ENCODE measurements at regions not wholly inside any gene's neighbourhood (a gene's known extent, or its start where the extent isn't known, plus 50 kb on each side); places are given as distances from the start of the nearest gene placed in this dataset.
A peak's percentile ranks its signal among the peaks of the same experiment; 100 is the strongest.

DNA sequence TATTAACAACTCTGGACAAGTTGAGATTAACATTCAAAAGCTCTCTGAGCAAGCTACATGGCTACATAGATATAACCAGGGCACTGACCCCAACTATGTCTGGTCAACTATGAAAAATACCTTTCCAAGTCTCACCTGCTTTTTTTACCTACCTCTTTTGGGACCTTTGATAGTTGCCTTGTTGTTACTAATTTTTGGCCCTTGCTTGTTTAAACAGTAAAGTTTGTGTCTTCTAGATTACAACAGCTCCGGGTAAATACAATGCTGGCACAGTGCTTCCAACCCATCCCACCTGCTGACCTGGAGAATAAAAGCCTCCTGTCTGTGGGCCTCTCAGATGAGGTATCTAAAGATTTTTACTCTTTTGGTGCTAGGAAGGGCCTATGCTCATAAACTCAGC, 1036.6 kb downstream of the NAALADL2 start:
- Histone ChIP-seq H3K27me3 (ENCODE audit: control insufficient read depth, insufficient read depth, low read length) (no peaks in the 10 kb centered on the region), H3K4me1 (ENCODE audit: control insufficient read depth, insufficient read depth, low read length) (no peaks in the 10 kb centered on the region), H3K4me3 (ENCODE audit: low read length) (no peak overlapping the region), H3K27ac (ENCODE audit: low read length) (no peak overlapping the region), H3K36me3 (ENCODE audit: control insufficient read depth, insufficient read depth, low read length) (no peaks in the 10 kb centered on the region), H3K9me3 (replicated peaks; ENCODE audit: control insufficient read depth, low read depth, low read length) (no peaks in the 10 kb centered on the region)
- WGBS (ENCODE audit: insufficient coverage): no CpG with 5 or more reads among the region's 1 CpG
- no peak for DNase-seq

DNA sequence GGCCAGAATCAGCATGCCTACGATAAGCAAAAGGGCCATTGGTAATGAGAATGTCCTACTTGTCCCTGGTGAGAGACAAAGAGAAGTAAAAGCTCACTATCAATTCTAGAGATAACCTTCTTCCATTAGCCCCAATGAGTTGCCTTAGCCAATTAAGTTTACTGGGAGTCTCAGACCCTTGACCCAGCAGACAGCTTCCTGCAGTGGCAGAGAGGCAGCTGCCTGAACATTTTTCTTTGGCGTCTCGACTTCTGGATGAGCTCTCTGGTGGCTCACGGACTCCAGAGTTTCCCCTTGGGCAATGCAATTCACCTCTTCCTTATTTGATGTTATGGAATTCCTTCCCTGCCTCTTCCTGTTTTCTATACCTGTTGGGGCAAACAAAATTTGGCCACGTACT, 1034.4 kb downstream of the NAALADL2 start:
- DNase-seq: no peak
- H3K4me3 ChIP-seq (ENCODE audit: low read length): no peak overlapping the region
- H3K27me3 ChIP-seq (ENCODE audit: control insufficient read depth, insufficient read depth, low read length): no peaks in the 10 kb centered on the region
- H3K36me3 ChIP-seq (ENCODE audit: control insufficient read depth, insufficient read depth, low read length): no peaks in the 10 kb centered on the region
- no peak overlapping the region for H3K27ac ChIP-seq (ENCODE audit: low read length)
- 100% methylated on average over 2 of the region's 5 CpGs for WGBS (ENCODE audit: insufficient coverage)
- H3K4me1 ChIP-seq (ENCODE audit: control insufficient read depth, insufficient read depth, low read length): no peaks in the 10 kb centered on the region
- H3K9me3 ChIP-seq (replicated peaks; ENCODE audit: control insufficient read depth, low read depth, low read length): no peaks in the 10 kb centered on the region

DNA sequence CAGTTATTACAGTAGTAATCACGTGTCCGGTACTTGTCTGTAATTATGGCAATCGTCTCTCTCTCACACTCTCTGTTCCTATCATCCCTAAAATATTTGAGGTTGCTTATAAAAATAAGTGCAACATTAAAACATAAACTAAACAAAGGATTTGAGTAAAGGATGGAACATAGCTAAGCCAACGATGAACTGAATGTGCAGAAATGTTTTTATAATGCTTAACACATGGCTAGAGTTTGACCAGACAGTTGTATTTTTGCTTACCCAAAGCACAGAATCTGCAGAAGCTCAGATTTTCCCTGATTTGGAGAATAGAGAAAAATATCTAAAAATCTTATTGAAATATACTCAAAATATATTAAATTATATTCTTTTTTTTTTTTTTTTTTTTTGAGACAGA, 1030.9 kb downstream of the NAALADL2 start:
- DNase-seq: peak; percentile 52

GRCh38 chr3:175885231-175885766, 1026.2 kb downstream of the NAALADL2 start:
- Histone ChIP-seq H3K9me3 (replicated peaks; ENCODE audit: control insufficient read depth, low read depth, low read length) (no peaks in the 10 kb centered on the region), H3K27ac (ENCODE audit: low read length) (no peak overlapping the region), H3K36me3 (ENCODE audit: control insufficient read depth, insufficient read depth, low read length) (no peaks in the 10 kb centered on the region), H3K4me1 (ENCODE audit: control insufficient read depth, insufficient read depth, low read length) (no peaks in the 10 kb centered on the region), H3K4me3 (ENCODE audit: low read length) (no peak overlapping the region), H3K27me3 (ENCODE audit: control insufficient read depth, insufficient read depth, low read length) (no peaks in the 10 kb centered on the region)
- peak; percentile 38 for DNase-seq
- WGBS (ENCODE audit: insufficient coverage): 52% methylated on average over 7 of the region's 10 CpGs

More for the DNA sequence above, 1030.9 kb downstream of the NAALADL2 start:
- Histone ChIP-seq H3K27me3 (ENCODE audit: control insufficient read depth, insufficient read depth, low read length) (no peaks in the 10 kb centered on the region), H3K9me3 (replicated peaks; ENCODE audit: control insufficient read depth, low read depth, low read length) (no peaks in the 10 kb centered on the region), H3K36me3 (ENCODE audit: control insufficient read depth, insufficient read depth, low read length) (no peaks in the 10 kb centered on the region), H3K27ac (ENCODE audit: low read length) (no peak overlapping the region), H3K4me3 (ENCODE audit: low read length) (no peak overlapping the region), H3K4me1 (ENCODE audit: control insufficient read depth, insufficient read depth, low read length) (no peaks in the 10 kb centered on the region)
- no CpG with 5 or more reads among the region's 4 CpGs for WGBS (ENCODE audit: insufficient coverage)

- WGBS (ENCODE audit: insufficient coverage): 65% methylated on average over 2 of the region's 2 CpGs
- no peaks in the 10 kb centered on the region for H3K4me1 ChIP-seq (ENCODE audit: control insufficient read depth, insufficient read depth, low read length)
- DNase-seq: peak; percentile 48
- no peak overlapping the region for H3K27ac ChIP-seq (ENCODE audit: low read length)
- no peak overlapping the region for H3K4me3 ChIP-seq (ENCODE audit: low read length)
- no peaks in the 10 kb centered on the region for H3K36me3 ChIP-seq (ENCODE audit: control insufficient read depth, insufficient read depth, low read length)
- no peaks in the 10 kb centered on the region for H3K9me3 ChIP-seq (replicated peaks; ENCODE audit: control insufficient read depth, low read depth, low read length)
- H3K27me3 ChIP-seq (ENCODE audit: control insufficient read depth, insufficient read depth, low read length): no peaks in the 10 kb centered on the region
Observed at GRCh38 chr3:175879417-175879816, 1020.3 kb downstream of the NAALADL2 start.

DNA sequence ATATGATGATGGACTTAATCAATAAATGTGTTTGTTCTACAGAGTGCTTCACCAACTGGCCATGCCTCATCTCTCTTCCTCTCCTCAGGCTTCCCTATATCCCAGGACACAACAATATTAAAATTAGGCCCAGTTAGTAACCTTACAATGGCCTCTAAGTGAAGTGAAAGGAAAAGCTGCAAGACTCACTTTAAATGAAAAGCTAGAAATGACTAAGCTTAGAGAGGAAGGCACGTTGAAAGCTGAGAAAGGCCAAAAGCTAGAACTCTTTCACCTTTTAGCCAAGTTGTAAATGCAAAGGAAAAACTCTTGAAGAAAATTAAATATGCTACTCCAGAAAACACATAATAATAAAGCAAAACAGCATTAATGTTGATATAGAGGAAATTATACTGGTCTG, 1010.3 kb downstream of the NAALADL2 start:
- no CpG with 5 or more reads among the region's 1 CpG for WGBS (ENCODE audit: insufficient coverage)
- no peaks in the 10 kb centered on the region for H3K36me3 ChIP-seq (ENCODE audit: control insufficient read depth, insufficient read depth, low read length)
- no peaks in the 10 kb centered on the region for H3K9me3 ChIP-seq (replicated peaks; ENCODE audit: control insufficient read depth, low read depth, low read length)
- no peaks in the 10 kb centered on the region for H3K27me3 ChIP-seq (ENCODE audit: control insufficient read depth, insufficient read depth, low read length)
- peak overlapping the region; percentile 26 for H3K27ac ChIP-seq (ENCODE audit: low read length)
- peak; percentile 51 for DNase-seq
- H3K4me3 ChIP-seq (ENCODE audit: low read length): no peak overlapping the region
- no peaks in the 10 kb centered on the region for H3K4me1 ChIP-seq (ENCODE audit: control insufficient read depth, insufficient read depth, low read length)

DNA sequence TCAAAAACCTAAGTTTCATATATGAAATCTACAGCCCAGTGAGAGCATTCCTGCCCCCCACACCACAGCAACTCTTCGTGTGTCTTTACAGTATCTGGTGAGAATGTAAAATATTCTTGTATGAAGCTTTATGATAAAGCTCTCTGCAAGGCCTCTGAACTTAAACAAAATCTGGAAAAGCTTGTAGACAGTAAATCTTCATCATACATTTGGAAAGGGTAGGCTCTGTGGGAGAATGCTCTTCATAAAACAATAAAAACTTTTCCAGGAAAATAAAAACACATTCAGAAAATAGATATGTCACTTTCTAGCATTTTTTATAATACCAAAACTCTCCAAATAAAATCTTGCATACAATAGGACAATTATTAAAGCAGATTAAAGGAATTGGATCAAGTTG, 1009.5 kb downstream of the NAALADL2 start:
- DNase-seq: peak; percentile 73
- no CpG with 5 or more reads among the region's 1 CpG for whole genome bisulfite sequencing (ENCODE audit: insufficient coverage)
- no peaks in the 10 kb centered on the region for H3K4me1 ChIP-seq (ENCODE audit: control insufficient read depth, insufficient read depth, low read length)

GRCh38 chr3:175865724-175866123, 1006.6 kb downstream of the NAALADL2 start:
- no peaks in the 10 kb centered on the region for H3K9me3 ChIP-seq (replicated peaks; ENCODE audit: control insufficient read depth, low read depth, low read length)
- no peaks in the 10 kb centered on the region for H3K4me1 ChIP-seq (ENCODE audit: control insufficient read depth, insufficient read depth, low read length)
- no peak overlapping the region for H3K27ac ChIP-seq (ENCODE audit: low read length)
- no peak overlapping the region for H3K4me3 ChIP-seq (ENCODE audit: low read length)
- DNase-seq: peak; percentile 32
- no CpG with 5 or more reads among the region's 1 CpG for WGBS (ENCODE audit: insufficient coverage)
- no peaks in the 10 kb centered on the region for H3K36me3 ChIP-seq (ENCODE audit: control insufficient read depth, insufficient read depth, low read length)
- no peaks in the 10 kb centered on the region for H3K27me3 ChIP-seq (ENCODE audit: control insufficient read depth, insufficient read depth, low read length)

More for the DNA sequence above, 1009.5 kb downstream of the NAALADL2 start:
- Histone ChIP-seq H3K4me3 (ENCODE audit: low read length) (no peak overlapping the region), H3K27ac (ENCODE audit: low read length) (no peak overlapping the region), H3K27me3 (ENCODE audit: control insufficient read depth, insufficient read depth, low read length) (no peaks in the 10 kb centered on the region), H3K9me3 (replicated peaks; ENCODE audit: control insufficient read depth, low read depth, low read length) (no peaks in the 10 kb centered on the region), H3K36me3 (ENCODE audit: control insufficient read depth, insufficient read depth, low read length) (no peaks in the 10 kb centered on the region)

DNA sequence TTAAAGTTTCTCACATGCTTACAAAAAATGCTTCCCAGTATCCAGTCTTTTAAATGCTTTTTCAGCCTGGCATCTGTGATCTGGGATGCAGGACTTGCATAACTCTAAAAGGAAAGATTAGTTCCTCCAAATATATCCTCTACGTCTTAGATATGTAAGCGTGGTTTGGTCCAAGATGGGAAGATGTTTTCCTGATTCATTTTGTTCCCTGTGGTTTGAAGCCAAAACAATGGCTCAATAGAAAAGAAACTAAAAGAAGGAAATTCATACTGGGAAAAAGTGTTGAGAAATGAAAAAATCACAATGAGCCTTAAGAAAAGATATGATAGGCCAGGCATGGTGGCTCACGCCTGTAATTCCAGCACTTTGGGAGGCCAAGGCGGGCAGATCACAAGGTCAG, 1002.8 kb downstream of the NAALADL2 start:
- no CpG with 5 or more reads among the region's 4 CpGs for WGBS (ENCODE audit: insufficient coverage)

More for the DNA sequence above, 1002.8 kb downstream of the NAALADL2 start:
- Histone ChIP-seq H3K36me3 (ENCODE audit: control insufficient read depth, insufficient read depth, low read length) (no peaks in the 10 kb centered on the region), H3K4me3 (ENCODE audit: low read length) (no peak overlapping the region), H3K9me3 (replicated peaks; ENCODE audit: control insufficient read depth, low read depth, low read length) (no peaks in the 10 kb centered on the region), H3K27me3 (ENCODE audit: control insufficient read depth, insufficient read depth, low read length) (no peaks in the 10 kb centered on the region), H3K27ac (ENCODE audit: low read length) (no peak overlapping the region), H3K4me1 (ENCODE audit: control insufficient read depth, insufficient read depth, low read length) (no peaks in the 10 kb centered on the region)
- DNase-seq: peak; percentile 35

All from muscle of leg (tissue), 3 donors.